PFSK-1 (cell line): ENCODE measurements at regions not wholly inside any gene's neighbourhood (a gene's known extent, or its start where the extent isn't known, plus 50 kb on each side); places are given as distances from the start of the nearest gene placed in this dataset.

ENCODE experiments used
- FOXP2 ChIP-seq: optimal IDR thresholded peaks from 2 replicates; pipeline ENCODE3; 2011; ENCODE audit warnings: borderline replicate concordance, control low read depth, inconsistent platforms; ENCODE audit not compliant: insufficient read depth; ENCODE audit errors: extremely low read length, extremely low read depth
- POLR2AphosphoS5 ChIP-seq: IDR thresholded peaks from 2 replicates; pipeline ENCODE4 v1.6.1; 2012; ENCODE audit warnings: low read depth, mild to moderate bottlenecking, control low read depth, low read length, moderate library complexity
- SIN3A ChIP-seq: IDR thresholded peaks from 2 replicates; pipeline ENCODE4 v1.6.1; 2012; ENCODE audit warnings: mild to moderate bottlenecking, low read length, moderate library complexity, borderline replicate concordance; ENCODE audit not compliant: insufficient read depth
- TAF1 ChIP-seq: IDR thresholded peaks from 2 replicates; pipeline ENCODE4 v1.6.1; 2012; ENCODE audit warnings: low read length, control low read depth, borderline replicate concordance; ENCODE audit not compliant: insufficient read depth
- TF ChIP-seq, protein P1 (sequence below), 2 experiments: IDR thresholded peaks; 2 replicates each; pipeline versions ENCODE4 v1.6.1 to v1.8.0; 2011 to 2012; ENCODE audit warnings: low read depth in 2 of 2, low read length in 2 of 2, control low read depth in 1 of 2, inconsistent platforms in 1 of 2, mild to moderate bottlenecking in 1 of 2, moderate library complexity in 1 of 2; ENCODE audit not compliant: insufficient read depth in 1 of 2

GRCh38 chr4:136009258-136009832 is 1522.9 kb downstream of the PCDH18 start:
- TF ChIP-seq SIN3A (no peak), TAF1 (no peak), POLR2AphosphoS5 (no peak), FOXP2 (no peak)
- TF ChIP-seq, protein P1, sequence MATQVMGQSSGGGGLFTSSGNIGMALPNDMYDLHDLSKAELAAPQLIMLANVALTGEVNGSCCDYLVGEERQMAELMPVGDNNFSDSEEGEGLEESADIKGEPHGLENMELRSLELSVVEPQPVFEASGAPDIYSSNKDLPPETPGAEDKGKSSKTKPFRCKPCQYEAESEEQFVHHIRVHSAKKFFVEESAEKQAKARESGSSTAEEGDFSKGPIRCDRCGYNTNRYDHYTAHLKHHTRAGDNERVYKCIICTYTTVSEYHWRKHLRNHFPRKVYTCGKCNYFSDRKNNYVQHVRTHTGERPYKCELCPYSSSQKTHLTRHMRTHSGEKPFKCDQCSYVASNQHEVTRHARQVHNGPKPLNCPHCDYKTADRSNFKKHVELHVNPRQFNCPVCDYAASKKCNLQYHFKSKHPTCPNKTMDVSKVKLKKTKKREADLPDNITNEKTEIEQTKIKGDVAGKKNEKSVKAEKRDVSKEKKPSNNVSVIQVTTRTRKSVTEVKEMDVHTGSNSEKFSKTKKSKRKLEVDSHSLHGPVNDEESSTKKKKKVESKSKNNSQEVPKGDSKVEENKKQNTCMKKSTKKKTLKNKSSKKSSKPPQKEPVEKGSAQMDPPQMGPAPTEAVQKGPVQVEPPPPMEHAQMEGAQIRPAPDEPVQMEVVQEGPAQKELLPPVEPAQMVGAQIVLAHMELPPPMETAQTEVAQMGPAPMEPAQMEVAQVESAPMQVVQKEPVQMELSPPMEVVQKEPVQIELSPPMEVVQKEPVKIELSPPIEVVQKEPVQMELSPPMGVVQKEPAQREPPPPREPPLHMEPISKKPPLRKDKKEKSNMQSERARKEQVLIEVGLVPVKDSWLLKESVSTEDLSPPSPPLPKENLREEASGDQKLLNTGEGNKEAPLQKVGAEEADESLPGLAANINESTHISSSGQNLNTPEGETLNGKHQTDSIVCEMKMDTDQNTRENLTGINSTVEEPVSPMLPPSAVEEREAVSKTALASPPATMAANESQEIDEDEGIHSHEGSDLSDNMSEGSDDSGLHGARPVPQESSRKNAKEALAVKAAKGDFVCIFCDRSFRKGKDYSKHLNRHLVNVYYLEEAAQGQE (IDR thresholded peaks at IDR 0.05; ENCODE audit: insufficient read depth in 1 of 2, low read depth in 2 of 2, low read length in 2 of 2), result no peak

- TF ChIP-seq POLR2AphosphoS5 (no peak), TAF1 (no peak), SIN3A (no peak), FOXP2 (no peak)
- TF ChIP-seq, protein P1 (IDR thresholded peaks at IDR 0.05; ENCODE audit: insufficient read depth in 1 of 2, low read depth in 2 of 2, low read length in 2 of 2), result no peak
Measured at GRCh38 chr4:136007991-136008390, 1524.3 kb downstream of the PCDH18 start.

GRCh38 chr4:136002316-136002715 is 1530.0 kb downstream of the PCDH18 start:
- TF ChIP-seq SIN3A, result no peak
- no peak for TF ChIP-seq FOXP2
- TF ChIP-seq, protein P1 (IDR thresholded peaks at IDR 0.05; ENCODE audit: insufficient read depth in 1 of 2, low read depth in 2 of 2, low read length in 2 of 2), result no peak
- no peak for TF ChIP-seq TAF1
- no peak for TF ChIP-seq POLR2AphosphoS5

GRCh38 chr4:136001791-136002190 is 1530.5 kb downstream of the PCDH18 start:
- TF ChIP-seq, protein P1 (IDR thresholded peaks at IDR 0.05; ENCODE audit: insufficient read depth in 1 of 2, low read depth in 2 of 2, low read length in 2 of 2), result no peak
- no peak for TF ChIP-seq SIN3A
- TF ChIP-seq TAF1, result no peak
- TF ChIP-seq POLR2AphosphoS5, result no peak
- no peak for TF ChIP-seq FOXP2
